Type B pancreatic cell (in vitro differentiated cells): ENCODE measurements at regions not wholly inside any gene's neighbourhood (a gene's known extent, or its start where the extent isn't known, plus 50 kb on each side); places are given as distances from the start of the nearest gene placed in this dataset.

Experiments
- DNase-seq: peaks from one replicate; pipeline ENCODE4 v3.0.0; 2021; ENCODE audit warnings: mixed read lengths; ENCODE audit not compliant: unreplicated experiment; ENCODE audit errors: extremely low spot score
- H3K27ac Mint-ChIP-seq: 2 replicates; pipeline ENCODE4 v1.8.0; 2021; ENCODE audit warnings: mild to moderate bottlenecking, mixed read lengths
- H3K27me3 Mint-ChIP-seq: 2 replicates; pipeline ENCODE4 v1.8.0; 2021; ENCODE audit warnings: mixed read lengths
- H3K36me3 Mint-ChIP-seq: 2 replicates; pipeline ENCODE4 v1.8.0; 2021; ENCODE audit warnings: mixed read lengths
- H3K4me1 Mint-ChIP-seq: one replicate; pipeline ENCODE4 v1.8.0; 2021; ENCODE audit warnings: mixed read lengths; ENCODE audit not compliant: unreplicated experiment
- H3K4me3 Mint-ChIP-seq: 2 replicates; pipeline ENCODE4 v1.8.0; 2021; ENCODE audit warnings: mild to moderate bottlenecking, mixed read lengths
- H3K9me3 Mint-ChIP-seq: 2 replicates; pipeline ENCODE4 v1.8.0; 2021; ENCODE audit warnings: mixed read lengths
- CTCF ChIP-seq: fragments of 200-600 bp; sonication (generic); conservative IDR thresholded peaks from 2 replicates; pipeline ENCODE4 v1.5.0; 2021; ENCODE audit warnings: antibody characterized with exemption, mild to moderate bottlenecking

GRCh38 chr5:155750101-155750500 is 576.9 kb upstream of the SGCD start:
- H3K4me1 Mint-ChIP-seq, result no peaks in the 10 kb centered on the region
- no peak for DNase-seq
- TF ChIP-seq CTCF, result no peak

GRCh38 chr5:155750571-155750970 is 576.4 kb upstream of the SGCD start:
- no peak for TF ChIP-seq CTCF

More at GRCh38 chr5:155750101-155750500, 576.9 kb upstream of the SGCD start:
- no peaks in the 10 kb centered on the region for H3K36me3 Mint-ChIP-seq
- H3K4me3 Mint-ChIP-seq, result no peak overlapping the region
- peaks cover 3% of the 10 kb centered on the region for H3K27me3 Mint-ChIP-seq
- no peak overlapping the region for H3K27ac Mint-ChIP-seq
- H3K9me3 Mint-ChIP-seq, result peaks cover 5% of the 10 kb centered on the region

GRCh38 chr5:155753943-155754581 is 572.9 kb upstream of the SGCD start:
- Mint-ChIP-seq H3K9me3 (peaks cover 5% of the 10 kb centered on the region), H3K36me3 (no peaks in the 10 kb centered on the region), H3K4me3 (no peak overlapping the region), H3K27me3 (peaks cover 3% of the 10 kb centered on the region), H3K27ac (no peak overlapping the region), H3K4me1 (no peaks in the 10 kb centered on the region)
- no peak for TF ChIP-seq CTCF
- no peak for DNase-seq

More at GRCh38 chr5:155750571-155750970, 576.4 kb upstream of the SGCD start:
- no peak overlapping the region for H3K4me3 Mint-ChIP-seq
- H3K36me3 Mint-ChIP-seq, result no peaks in the 10 kb centered on the region
- DNase-seq, result no peak
- no peak overlapping the region for H3K27ac Mint-ChIP-seq
- no peaks in the 10 kb centered on the region for H3K4me1 Mint-ChIP-seq
- H3K9me3 Mint-ChIP-seq, result peaks cover 5% of the 10 kb centered on the region
- peaks cover 3% of the 10 kb centered on the region for H3K27me3 Mint-ChIP-seq

- no peaks in the 10 kb centered on the region for H3K27me3 Mint-ChIP-seq
- no peak for TF ChIP-seq CTCF
- peaks cover 3% of the 10 kb centered on the region for H3K36me3 Mint-ChIP-seq
- no peak for DNase-seq
- peaks cover 6% of the 10 kb centered on the region for H3K9me3 Mint-ChIP-seq
- no peak overlapping the region for H3K27ac Mint-ChIP-seq
- no peaks in the 10 kb centered on the region for H3K4me1 Mint-ChIP-seq
- H3K4me3 Mint-ChIP-seq, result no peak overlapping the region
These were observed 567.7 kb upstream of the SGCD start for GRCh38 chr5:155759252-155759651.

- Mint-ChIP-seq H3K9me3 (peaks cover 6% of the 10 kb centered on the region), H3K4me3 (no peak overlapping the region), H3K27me3 (no peaks in the 10 kb centered on the region), H3K36me3 (peaks cover 3% of the 10 kb centered on the region), H3K4me1 (no peaks in the 10 kb centered on the region), H3K27ac (no peak overlapping the region)
- no peak for DNase-seq
- TF ChIP-seq CTCF, result no peak
These were observed 567.0 kb upstream of the SGCD start for GRCh38 chr5:155759984-155760383.
